K562 (cell line): ENCODE measurements at regions not wholly inside any gene's neighbourhood (a gene's known extent, or its start where the extent isn't known, plus 50 kb on each side); places are given as distances from the start of the nearest gene placed in this dataset.

Experiments used
- ATAC-seq: fragments of 200-7000 bp; cut with Tn5 transposase; 3 replicates; pipeline ENCODE4 v1.9.1; 2020; ENCODE audit warnings: moderate library complexity
- BruUV-seq: library from RNA; stranded (reverse); fragments of 400-500 nt; replicated peaks from 2 replicates; lab custom pipeline; 2021; lab: Mats Ljungman, UMichigan
- CTCF ChIA-PET: fragments of 300-600 bp; formaldehyde crosslinking; extraction: SDS; loops from one replicate; lab custom pipeline; 2021; ENCODE audit warnings: low intra/inter-chr PET ratio; lab: Yijun Ruan, JAX
- POLR2A ChIA-PET: fragments of 300-600, 350-650 bp; sonication (Branson Sonifier 250); formaldehyde crosslinking; extraction: SDS; loops from one replicate; lab custom pipeline; 2021; ENCODE audit warnings: antibody characterized with exemption, inconsistent platforms; lab: Yijun Ruan, JAX
- DNase-seq, 4 experiments: peaks; one replicate each; pipeline versions ENCODE4 v3.0.0 to v3.0.0-alpha.2; 2011 to 2018; ENCODE audit warnings: low spot score in 3 of 4, mixed read lengths in 3 of 4; ENCODE audit errors: extremely low read depth in 1 of 4
- FAIRE-seq: peaks from 2 replicates; lab custom pipeline; 2011; peaks lifted over from hg19 to GRCh38; lab: Jason Lieb, UNC
- H2AFZ ChIP-seq: 2 replicates; pipeline ENCODE4 v1.6.0; 2011; ENCODE audit warnings: low read depth, low read length, control low read depth, inconsistent platforms
- H3K27ac ChIP-seq: fragments of 200-600 bp; 3 replicates; pipeline ENCODE4 v1.8.0; 2011; ENCODE audit warnings: low read depth, mild to moderate bottlenecking, control low read depth, inconsistent platforms, low read length, moderate library complexity, mixed read lengths; ENCODE audit errors: extremely low read depth
- H3K27me3 ChIP-seq, 2 experiments: fragments of 300-600 bp in 1 of 2; 2 replicates in 1 of 2; 3 replicates in 1 of 2; pipeline versions ENCODE4 v1.6.0 to v1.8.0; 2011; ENCODE audit warnings: inconsistent platforms in 2 of 2, low read length in 2 of 2, mild to moderate bottlenecking in 1 of 2, mixed read lengths in 1 of 2, moderate library complexity in 1 of 2; ENCODE audit not compliant: control insufficient read depth in 2 of 2, insufficient read depth in 2 of 2
- H3K36me3 ChIP-seq: fragments of 300-600 bp; 3 replicates; pipeline ENCODE4 v1.8.0; 2011; ENCODE audit warnings: mild to moderate bottlenecking, low read length, inconsistent platforms; ENCODE audit not compliant: control insufficient read depth, insufficient read depth
- H3K4me1 ChIP-seq, 2 experiments: fragments of 200-600 bp in 1 of 2; replicated peaks in 1 of 2; 2 replicates in 1 of 2; 3 replicates in 1 of 2; pipeline versions ENCODE4 v1.5.1 to v1.8.0; 2011; ENCODE audit warnings: inconsistent platforms in 2 of 2, low read length in 2 of 2, mild to moderate bottlenecking in 1 of 2, mixed read lengths in 1 of 2, moderate library complexity in 1 of 2; ENCODE audit not compliant: control insufficient read depth in 2 of 2, insufficient read depth in 2 of 2
- H3K4me2 ChIP-seq: 2 replicates; pipeline ENCODE4 v1.6.1; 2011; ENCODE audit warnings: low read length, control low read depth, inconsistent platforms, mixed read lengths; ENCODE audit not compliant: insufficient read depth
- H3K4me3 ChIP-seq: fragments of 200-600 bp; sonication (generic), shearing (Covaris generic); 2 replicates; pipeline ENCODE4 v1.5.1; 2016; ENCODE audit warnings: control low read depth, inconsistent platforms
- H3K79me2 ChIP-seq: fragments of 200-600 bp; 3 replicates; pipeline ENCODE4 v1.8.0; 2011; ENCODE audit warnings: low read length, inconsistent platforms; ENCODE audit not compliant: control insufficient read depth, insufficient read depth
- H3K9ac ChIP-seq, 2 experiments: 2 replicates each; pipeline versions ENCODE4 v1.6.0 to v1.6.1; 2011; ENCODE audit warnings: low read depth in 2 of 2, low read length in 2 of 2, control low read depth in 1 of 2, inconsistent platforms in 1 of 2, mild to moderate bottlenecking in 1 of 2, mixed read lengths in 1 of 2; ENCODE audit not compliant: insufficient read depth in 1 of 2
- H3K9me1 ChIP-seq: one replicate; pipeline ENCODE4 v1.6.0; 2011; ENCODE audit warnings: inconsistent platforms, mild to moderate bottlenecking, low read length, moderate library complexity; ENCODE audit not compliant: control insufficient read depth, insufficient read depth
- H3K9me3 ChIP-seq: replicated peaks from 2 replicates; pipeline ENCODE4 v1.5.1; 2011; ENCODE audit warnings: low read depth, low read length, inconsistent platforms; ENCODE audit not compliant: control insufficient read depth, insufficient read depth
- H4K20me1 ChIP-seq: replicated peaks from 2 replicates; pipeline ENCODE4 v1.6.1; 2011; ENCODE audit warnings: low read length, inconsistent platforms, mixed read lengths; ENCODE audit not compliant: control insufficient read depth, insufficient read depth
- CBFB ChIP-seq: sonication (generic); formaldehyde crosslinking; IDR thresholded peaks from 2 replicates; pipeline ENCODE4 v1.4.0; 2020; ENCODE audit warnings: mild to moderate bottlenecking, missing genetic modification reagents
- CCNT2 ChIP-seq: IDR thresholded peaks from 2 replicates; pipeline ENCODE4 v1.6.1; 2011; ENCODE audit warnings: borderline replicate concordance, low read depth, mild to moderate bottlenecking, moderate library complexity, mixed read lengths, low read length; ENCODE audit not compliant: insufficient read length; ENCODE audit errors: extremely low read depth
- HEY1 ChIP-seq: fragments of 250-450 bp; sonication (Bioruptor Pico); IDR thresholded peaks from 2 replicates; pipeline ENCODE4 v1.5.0; 2020; ENCODE audit warnings: mild to moderate bottlenecking, moderate library complexity, borderline replicate concordance
- MBD1 ChIP-seq: fragments of 250-450 bp; sonication (Bioruptor Pico); IDR thresholded peaks from 2 replicates; pipeline ENCODE4 v1.8.0; 2022; ENCODE audit warnings: inconsistent platforms
- PRPF4 ChIP-seq: fragments of 200-400 bp; formaldehyde crosslinking; IDR thresholded peaks from one replicate; pipeline ENCODE4 v1.6.1; 2017; ENCODE audit warnings: low read length, low read depth, mild to moderate bottlenecking; ENCODE audit not compliant: insufficient read depth, poor library complexity, severe bottlenecking
- SAFB ChIP-seq: fragments of 200-400 bp; formaldehyde crosslinking; IDR thresholded peaks from 2 replicates; pipeline ENCODE4 v1.6.1; 2017; ENCODE audit warnings: low read depth, low read length, borderline replicate concordance
- SRSF3 ChIP-seq: fragments of 200-400 bp; formaldehyde crosslinking; IDR thresholded peaks from 2 replicates; pipeline ENCODE4 v1.6.1; 2016; ENCODE audit warnings: mild to moderate bottlenecking, low read length, moderate library complexity; ENCODE audit not compliant: insufficient read depth
- TRIM28 ChIP-seq: fragments of 450-650 bp; IDR thresholded peaks from 2 replicates; pipeline ENCODE4 v1.6.1; 2017
- ZNF316 ChIP-seq: fragments of 450-650 bp; IDR thresholded peaks from 2 replicates; pipeline ENCODE4 v1.6.1; 2016
- ZNF780A ChIP-seq: fragments of 250-450 bp; sonication (Bioruptor Pico); IDR thresholded peaks from 2 replicates; pipeline ENCODE4 v1.5.0; 2021; ENCODE audit warnings: mild to moderate bottlenecking
- WGBS: fragments of 100-300 bp; shearing (Covaris generic); methylation state at CpG from one replicate; pipeline ENCODE4 v1.1.6; 2016; ENCODE audit warnings: low coverage, mixed read lengths; ENCODE audit not compliant: insufficient coverage; ENCODE audit errors: missing lambda C conversion rate; 5-methylcytosine and 5-hydroxymethylcytosine counted together
- in situ Hi-C: fragments of 300-500 bp; cut with MboI; formaldehyde crosslinking; loops from 4 replicates; pipeline ENCODE4 v1.15.0; 2018; ENCODE audit warnings: inconsistent platforms, mixed read lengths
- intact Hi-C: fragments of 100-400 bp; cut with micrococcal nuclease; formaldehyde crosslinking; loops from 2 replicates; pipeline ENCODE4 v1.14.2; 2022

DNA sequence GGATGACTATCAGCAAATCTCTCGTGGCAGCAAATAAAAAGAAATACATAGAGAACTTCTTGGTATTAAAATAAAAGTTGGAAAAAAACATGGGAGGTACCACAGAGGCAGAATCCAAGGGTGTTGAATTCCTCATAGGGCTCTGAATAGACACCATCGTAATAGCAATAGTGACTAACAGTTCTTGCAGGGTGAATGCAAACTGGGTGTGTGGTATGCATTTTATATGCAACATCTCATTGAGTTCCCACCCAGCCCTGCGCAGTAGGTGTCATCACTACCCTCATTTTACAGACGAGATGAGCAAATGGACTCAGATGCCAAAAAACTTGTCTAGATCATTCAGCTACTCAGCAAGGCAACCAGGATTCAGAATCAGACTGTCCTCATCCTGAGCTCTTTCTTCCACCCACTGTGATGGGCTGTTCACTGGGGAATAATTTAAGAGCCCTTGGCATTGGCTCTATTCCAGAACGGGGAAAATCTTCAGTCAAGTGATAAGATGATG, 354.6 kb upstream of the CDH11 start:
- intact Hi-C loops (no loop called here), in situ Hi-C loops (no loop called here)
- no peak for TF ChIP-seq CBFB (CRISPR knock-in tag)
- TF ChIP-seq PRPF4 = no peak
- TF ChIP-seq SRSF3 = no peak
- no peak for TF ChIP-seq CCNT2
- TF ChIP-seq HEY1 = no peak
- no peak for TF ChIP-seq ZNF780A
- TF ChIP-seq ZNF316 = no peak
- no peak for TF ChIP-seq SAFB
- TF ChIP-seq MBD1 = no peak
- no peak for TF ChIP-seq TRIM28
- Histone ChIP-seq H3K4me3 (no peak overlapping the region), H3K9ac (no peak overlapping the region), H3K27ac (no peak overlapping the region), H2AFZ (no peak overlapping the region), H3K4me2 (no peak overlapping the region), H3K9me3 (no peaks in the 10 kb centered on the region), H3K79me2 (no peaks in the 10 kb centered on the region), H3K36me3 (no peaks in the 10 kb centered on the region), H3K9me1 (no peaks in the 10 kb centered on the region), H4K20me1 (no peaks in the 10 kb centered on the region), H3K27me3 (no peaks in the 10 kb centered on the region), H3K4me1 (no peaks in the 10 kb centered on the region)
- FAIRE-seq = no peak
- DNase-seq = no peak
- WGBS = 2% methylated on average over 5 of the region's 5 CpGs
- no TSS peak for BruUV-seq
- no peak for ATAC-seq
- ChIA-PET POLR2A (no interaction called here), CTCF (no interaction called here)
